Endothelial cell of umbilical vein (primary cell): ENCODE measurements at regions not wholly inside any gene's neighbourhood (a gene's known extent, or its start where the extent isn't known, plus 50 kb on each side); places are given as distances from the start of the nearest gene placed in this dataset.

ENCODE experiments used
- CTCF ChIP-seq, 2 donors: IDR thresholded peaks; 1 replicate in 1 of 2; 2 replicates in 1 of 2; pipeline ENCODE4 v1.5.1; 2011; ENCODE audit warnings: low read length in 2 of 2, mild to moderate bottlenecking in 2 of 2, moderate library complexity in 2 of 2, control low read depth in 1 of 2, inconsistent platforms in 1 of 2, low read depth in 1 of 2; ENCODE audit not compliant: insufficient read depth in 1 of 2; ENCODE audit errors: extremely low read depth in 1 of 2
- EZH2 ChIP-seq: IDR thresholded peaks from 2 replicates; pipeline ENCODE4 v1.6.1; 2012; ENCODE audit warnings: borderline replicate concordance, low read depth, mild to moderate bottlenecking, moderate library complexity, low read length, inconsistent platforms; ENCODE audit not compliant: severe bottlenecking
- FOS ChIP-seq: IDR thresholded peaks from 2 replicates; pipeline ENCODE4 v1.6.1; 2011; ENCODE audit warnings: mild to moderate bottlenecking, low read length, moderate library complexity, borderline replicate concordance; ENCODE audit not compliant: insufficient read depth
- GATA2 ChIP-seq: IDR thresholded peaks from 2 replicates; pipeline ENCODE4 v1.7.0; 2011; ENCODE audit warnings: low read depth, mild to moderate bottlenecking, moderate library complexity, mixed read lengths, low read length; ENCODE audit not compliant: insufficient read length, insufficient read depth
- JUN ChIP-seq: IDR thresholded peaks from 2 replicates; pipeline ENCODE4 v1.6.1; 2011; ENCODE audit warnings: borderline replicate concordance, low read depth; ENCODE audit not compliant: insufficient read length, insufficient read depth
- MAX ChIP-seq: IDR thresholded peaks from 2 replicates; pipeline ENCODE4 v1.6.1; 2011; ENCODE audit not compliant: insufficient read depth, insufficient read length
- MYC ChIP-seq: IDR thresholded peaks from one replicate; pipeline ENCODE4 v1.6.1; 2011; ENCODE audit warnings: mild to moderate bottlenecking, low read depth, low read length
- POLR2A ChIP-seq: IDR thresholded peaks from 2 replicates; pipeline ENCODE4 v1.6.1; 2012; ENCODE audit warnings: low read depth, mild to moderate bottlenecking, control low read depth, low read length
- POLR2AphosphoS5 ChIP-seq: IDR thresholded peaks from 2 replicates; pipeline ENCODE4 v1.6.1; 2012; ENCODE audit warnings: low read depth, mild to moderate bottlenecking, control low read depth, low read length, moderate library complexity; ENCODE audit not compliant: insufficient read depth

GRCh38 chr2:217340176-217340575 is 480.3 kb upstream of the TNP1 start:
- TF ChIP-seq JUN = no peak
- TF ChIP-seq CTCF (IDR thresholded peaks at IDR 0.05; ENCODE audit: extremely low read depth in 1 of 2, insufficient read depth in 1 of 2, low read depth in 1 of 2, low read length in 2 of 2) = no peak
- no peak for TF ChIP-seq GATA2
- no peak for TF ChIP-seq POLR2A
- no peak for TF ChIP-seq EZH2
- TF ChIP-seq POLR2AphosphoS5 = no peak
- TF ChIP-seq MAX = no peak
- TF ChIP-seq MYC = no peak
- no peak for TF ChIP-seq FOS
